ENCODE measurements at regions not wholly inside any gene's neighbourhood (a gene's known extent, or its start where the extent isn't known, plus 50 kb on each side); places are given as distances from the start of the nearest gene placed in this dataset.

GRCh38 chr12:89977405-89978085 lies 268.9 kb upstream of the ATP2B1 start:
- H3K27me3 ChIP-seq: no peaks in the 10 kb centered on the region
- peaks cover 0 to 8% (median 0%) of the 10 kb centered on the region in 12 donors for H3K4me1 ChIP-seq
- no peaks in the 10 kb centered on the region for H3K9me3 ChIP-seq
- H3K36me3 ChIP-seq: no peaks in the 10 kb centered on the region
- no peak overlapping the region for H3K27ac ChIP-seq
- no peak for ATAC-seq
- TF ChIP-seq POLR2A (IDR thresholded peaks at IDR 0.05): no peak
- TF ChIP-seq, protein P1, sequence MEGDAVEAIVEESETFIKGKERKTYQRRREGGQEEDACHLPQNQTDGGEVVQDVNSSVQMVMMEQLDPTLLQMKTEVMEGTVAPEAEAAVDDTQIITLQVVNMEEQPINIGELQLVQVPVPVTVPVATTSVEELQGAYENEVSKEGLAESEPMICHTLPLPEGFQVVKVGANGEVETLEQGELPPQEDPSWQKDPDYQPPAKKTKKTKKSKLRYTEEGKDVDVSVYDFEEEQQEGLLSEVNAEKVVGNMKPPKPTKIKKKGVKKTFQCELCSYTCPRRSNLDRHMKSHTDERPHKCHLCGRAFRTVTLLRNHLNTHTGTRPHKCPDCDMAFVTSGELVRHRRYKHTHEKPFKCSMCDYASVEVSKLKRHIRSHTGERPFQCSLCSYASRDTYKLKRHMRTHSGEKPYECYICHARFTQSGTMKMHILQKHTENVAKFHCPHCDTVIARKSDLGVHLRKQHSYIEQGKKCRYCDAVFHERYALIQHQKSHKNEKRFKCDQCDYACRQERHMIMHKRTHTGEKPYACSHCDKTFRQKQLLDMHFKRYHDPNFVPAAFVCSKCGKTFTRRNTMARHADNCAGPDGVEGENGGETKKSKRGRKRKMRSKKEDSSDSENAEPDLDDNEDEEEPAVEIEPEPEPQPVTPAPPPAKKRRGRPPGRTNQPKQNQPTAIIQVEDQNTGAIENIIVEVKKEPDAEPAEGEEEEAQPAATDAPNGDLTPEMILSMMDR (IDR thresholded peaks at IDR 0.05): no peak
- intact Hi-C loops (cut with DNase I): no loop called here
- H3K4me3 ChIP-seq: no peak overlapping the region
- WGBS, 4 donors: 63 to 68% (median 65%) methylated on average over 10 of the region's 10 CpGs
- DNase-seq: no peak

DNA sequence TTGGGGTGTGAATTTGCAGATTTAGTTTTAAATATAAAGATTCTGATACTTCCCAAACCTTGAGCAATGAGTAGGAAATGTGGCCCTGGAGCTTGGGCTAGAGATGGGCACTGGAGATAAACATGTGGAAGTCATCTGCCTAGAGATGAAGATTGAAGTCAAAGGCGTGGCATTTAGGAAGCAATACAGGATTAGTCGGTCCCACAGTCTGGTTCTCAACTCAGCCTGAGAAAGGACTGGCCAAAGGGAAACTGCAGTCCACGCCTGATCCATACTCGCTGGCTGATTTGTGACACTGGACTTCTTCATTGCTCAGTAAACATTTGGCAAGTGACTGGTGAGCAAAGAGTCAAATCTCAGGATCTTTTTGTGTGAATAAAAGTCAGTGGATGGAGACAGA lies 268.2 kb upstream of the ATP2B1 start:
- intact Hi-C loops (cut with DNase I): no loop called here
- no peak for ATAC-seq

GRCh38 chr12:89975574-89975973 lies 266.9 kb upstream of the ATP2B1 start:
- no peaks in the 10 kb centered on the region for H3K9me3 ChIP-seq
- ATAC-seq (no peak), DNase-seq (no peak)
- 94 to 96% (median 95%) methylated on average over 4 of the region's 4 CpGs for WGBS, 4 donors
- intact Hi-C loops (cut with DNase I): no loop called here
- H3K4me1 ChIP-seq: peaks cover 0 to 13% (median 0%) of the 10 kb centered on the region in 12 donors
- TF ChIP-seq, protein P1 (IDR thresholded peaks at IDR 0.05): no peak
- no peak for TF ChIP-seq POLR2A (IDR thresholded peaks at IDR 0.05)
- H3K36me3 ChIP-seq: no peaks in the 10 kb centered on the region
- no peaks in the 10 kb centered on the region for H3K27me3 ChIP-seq
- H3K4me3 ChIP-seq: no peak overlapping the region
- H3K27ac ChIP-seq: no peak overlapping the region

More for the DNA sequence above, 268.2 kb upstream of the ATP2B1 start:
- Histone ChIP-seq H3K4me1 (peaks cover 0 to 13% (median 0%) of the 10 kb centered on the region in 12 donors), H3K27ac (no peak overlapping the region), H3K9me3 (no peaks in the 10 kb centered on the region), H3K4me3 (no peak overlapping the region), H3K36me3 (no peaks in the 10 kb centered on the region), H3K27me3 (no peaks in the 10 kb centered on the region)
- WGBS, 4 donors: 88 to 94% (median 91%) methylated on average over 4 of the region's 4 CpGs
- TF ChIP-seq POLR2A (IDR thresholded peaks at IDR 0.05): no peak
- TF ChIP-seq, protein P1 (IDR thresholded peaks at IDR 0.05): no peak
- DNase-seq: no peak

GRCh38 chr12:89971880-89972279 lies 263.2 kb upstream of the ATP2B1 start:
- no peak overlapping the region for H3K4me3 ChIP-seq
- H3K9me3 ChIP-seq: no peaks in the 10 kb centered on the region
- H3K36me3 ChIP-seq: no peaks in the 10 kb centered on the region
- peaks cover 0 to 8% (median 0%) of the 10 kb centered on the region in 12 donors for H3K4me1 ChIP-seq
- DNase-seq (peak in 1 of 5 donors; percentile 19), ATAC-seq (peak in 3 of 4 donors; percentile 76 to 96 (median 84))
- H3K27ac ChIP-seq: peak overlapping the region in 2 of 12 donors; percentile 4 to 12
- H3K27me3 ChIP-seq: no peaks in the 10 kb centered on the region
- TF ChIP-seq, protein P1 (IDR thresholded peaks at IDR 0.05): no peak
- TF ChIP-seq POLR2A (IDR thresholded peaks at IDR 0.05): no peak
- intact Hi-C loops (cut with DNase I): no loop called here

Measured in heart left ventricle (tissue), 16 donors.